H9 (cell line): ENCODE measurements at regions not wholly inside any gene's neighbourhood (a gene's known extent, or its start where the extent isn't known, plus 50 kb on each side); places are given as distances from the start of the nearest gene placed in this dataset.

Experiments used
- DNase-seq: peaks from one replicate; pipeline ENCODE4 v3.0.0-alpha.2; 2017
- H2AFZ ChIP-seq: one replicate; pipeline ENCODE4 v1.6.1; 2013; ENCODE audit warnings: mild to moderate bottlenecking, low read length, control low read depth, moderate library complexity
- H2AK5ac ChIP-seq: 2 replicates; pipeline ENCODE4 v1.6.1; 2013; ENCODE audit warnings: low read length, control low read depth, mixed read lengths; ENCODE audit not compliant: insufficient read length
- H2BK120ac ChIP-seq: one replicate; pipeline ENCODE4 v1.6.1; 2013; ENCODE audit warnings: low read depth, mild to moderate bottlenecking, low read length, control low read depth, inconsistent platforms; ENCODE audit not compliant: poor library complexity, severe bottlenecking
- H2BK12ac ChIP-seq: 2 replicates; pipeline ENCODE4 v1.6.1; 2013; ENCODE audit warnings: low read length, control low read depth, mixed read lengths, low read depth; ENCODE audit not compliant: insufficient read length
- H2BK15ac ChIP-seq: 2 replicates; pipeline ENCODE4 v1.6.1; 2013; ENCODE audit warnings: low read depth, low read length, control low read depth
- H2BK20ac ChIP-seq: one replicate; pipeline ENCODE4 v1.6.1; 2013; ENCODE audit warnings: low read depth, mild to moderate bottlenecking, low read length, control low read depth, inconsistent platforms; ENCODE audit not compliant: poor library complexity, severe bottlenecking
- H2BK5ac ChIP-seq: 2 replicates; pipeline ENCODE4 v1.6.1; 2013; ENCODE audit warnings: low read length, control low read depth, mixed read lengths; ENCODE audit not compliant: insufficient read length
- H3K14ac ChIP-seq: 2 replicates; pipeline ENCODE4 v1.6.1; 2013; ENCODE audit warnings: low read length, control low read depth; ENCODE audit not compliant: insufficient read depth
- H3K18ac ChIP-seq: 2 replicates; pipeline ENCODE4 v1.6.1; 2013; ENCODE audit warnings: low read depth, mild to moderate bottlenecking, mixed read lengths, low read length, control low read depth; ENCODE audit not compliant: insufficient read length
- H3K23ac ChIP-seq: 2 replicates; pipeline ENCODE4 v1.6.1; 2013; ENCODE audit warnings: low read length, control low read depth, mixed read lengths, low read depth; ENCODE audit not compliant: insufficient read length
- H3K23me2 ChIP-seq: 2 replicates; pipeline ENCODE4 v1.6.1; 2013; ENCODE audit warnings: low read depth, mild to moderate bottlenecking, mixed read lengths, low read length, control low read depth; ENCODE audit not compliant: insufficient read length, poor library complexity, severe bottlenecking
- H3K27ac ChIP-seq: 2 replicates; pipeline ENCODE4 v1.5.1; 2013; ENCODE audit warnings: low read length, control low read depth, mixed read lengths, low read depth; ENCODE audit not compliant: insufficient read length
- H3K27me3 ChIP-seq: 2 replicates; pipeline ENCODE4 v1.6.1; 2013; ENCODE audit warnings: low read length, control low read depth, inconsistent platforms; ENCODE audit not compliant: insufficient read depth
- H3K4ac ChIP-seq: 2 replicates; pipeline ENCODE4 v1.6.1; 2013; ENCODE audit warnings: low read depth, mild to moderate bottlenecking, control low read depth, inconsistent platforms, low read length, moderate library complexity
- H3K4me1 ChIP-seq: 2 replicates; pipeline ENCODE4 v1.6.1; 2013; ENCODE audit warnings: low read length, control low read depth, inconsistent platforms; ENCODE audit not compliant: insufficient read depth
- H3K4me2 ChIP-seq: 2 replicates; pipeline ENCODE4 v1.6.1; 2013; ENCODE audit warnings: low read length, control low read depth, mixed read lengths; ENCODE audit not compliant: insufficient read length, insufficient read depth
- H3K56ac ChIP-seq: 2 replicates; pipeline ENCODE4 v1.6.1; 2013; ENCODE audit warnings: low read depth, mild to moderate bottlenecking, mixed read lengths, low read length, control low read depth; ENCODE audit not compliant: insufficient read length
- H3K79me1 ChIP-seq: 2 replicates; pipeline ENCODE4 v1.6.1; 2013; ENCODE audit warnings: low read depth, mild to moderate bottlenecking, moderate library complexity, low read length, control low read depth, inconsistent platforms; ENCODE audit not compliant: insufficient read depth, poor library complexity, severe bottlenecking
- H3K79me2 ChIP-seq: 2 replicates; pipeline ENCODE4 v1.6.1; 2013; ENCODE audit warnings: low read length, control low read depth, inconsistent platforms; ENCODE audit not compliant: insufficient read depth
- H3K9ac ChIP-seq: 2 replicates; pipeline ENCODE4 v1.6.1; 2013; ENCODE audit warnings: low read length, control low read depth, mixed read lengths; ENCODE audit not compliant: insufficient read length; ENCODE audit errors: extremely low read depth
- H3K9me3 ChIP-seq: one replicate; pipeline ENCODE4 v1.6.1; 2013; ENCODE audit warnings: low read depth, low read length, inconsistent platforms; ENCODE audit not compliant: control insufficient read depth
- H3T11ph ChIP-seq: one replicate; pipeline ENCODE4 v1.6.1; 2013; ENCODE audit warnings: mild to moderate bottlenecking, low read length, control low read depth, inconsistent platforms
- H4K20me1 ChIP-seq: one replicate; pipeline ENCODE4 v1.6.1; 2013; ENCODE audit not compliant: control insufficient read depth, insufficient read length, insufficient read depth
- H4K5ac ChIP-seq: 2 replicates; pipeline ENCODE4 v1.6.1; 2013; ENCODE audit warnings: low read depth, mild to moderate bottlenecking, mixed read lengths, low read length, control low read depth; ENCODE audit not compliant: insufficient read length
- H4K8ac ChIP-seq: replicated peaks from 2 replicates; pipeline ENCODE4 v1.6.1; 2013; ENCODE audit warnings: low read length, control low read depth, mixed read lengths, low read depth; ENCODE audit not compliant: insufficient read length
- H4K91ac ChIP-seq: 2 replicates; pipeline ENCODE4 v1.6.1; 2013; ENCODE audit warnings: low read depth, mild to moderate bottlenecking, moderate library complexity, mixed read lengths, low read length, control low read depth; ENCODE audit not compliant: insufficient read length
- H3K27ac Mint-ChIP-seq, 3 experiments: 2 replicates in 2 of 3; 3 replicates in 1 of 3; pipeline ENCODE4 v1.8.0; 2020 to 2021; ENCODE audit warnings: mixed read lengths in 3 of 3, mild to moderate bottlenecking in 1 of 3, moderate library complexity in 1 of 3
- H3K27me3 Mint-ChIP-seq: 2 replicates; pipeline ENCODE4 v1.8.0; 2021; ENCODE audit warnings: low read depth, mild to moderate bottlenecking, moderate library complexity, mixed read lengths
- H3K36me3 Mint-ChIP-seq, 3 experiments: 2 replicates in 2 of 3; 3 replicates in 1 of 3; pipeline ENCODE4 v1.8.0; 2020 to 2021; ENCODE audit warnings: low read depth in 3 of 3, mixed read lengths in 3 of 3; ENCODE audit not compliant: insufficient read depth in 1 of 3
- H3K4me1 Mint-ChIP-seq, 2 experiments: 2 replicates each; pipeline ENCODE4 v1.8.0; 2020; ENCODE audit warnings: mixed read lengths in 2 of 2
- H3K4me3 Mint-ChIP-seq, 2 experiments: 2 replicates in 1 of 2; 3 replicates in 1 of 2; pipeline ENCODE4 v1.8.0; 2020 to 2021; ENCODE audit warnings: mild to moderate bottlenecking in 2 of 2, mixed read lengths in 2 of 2, moderate library complexity in 1 of 2
- H3K9me3 Mint-ChIP-seq, 2 experiments: 2 replicates in 1 of 2; 3 replicates in 1 of 2; pipeline ENCODE4 v1.8.0; 2020; ENCODE audit warnings: mild to moderate bottlenecking in 2 of 2, mixed read lengths in 2 of 2, moderate library complexity in 1 of 2
- CTCF ChIP-seq: fragments of 200-600 bp; sonication (generic); conservative IDR thresholded peaks from 3 replicates; pipeline ENCODE4 v1.8.0; 2021; ENCODE audit warnings: antibody characterized with exemption, mild to moderate bottlenecking
- WGBS: extraction: QIAGEN DNeasy Blood & Tissue Kit; methylation state at CpG from one replicate; pipeline ENCODE4 v1.1.7; 2013; ENCODE audit warnings: missing lambda C conversion rate, low lambda C conversion rate, mixed read lengths; ENCODE audit not compliant: insufficient read length; ENCODE audit errors: extremely low coverage; 5-methylcytosine and 5-hydroxymethylcytosine counted together

- Histone ChIP-seq H2BK15ac (no peak overlapping the region), H3K23ac (no peak overlapping the region), H3K9ac (no peak overlapping the region), H4K20me1 (no peaks in the 10 kb centered on the region), H3K4ac (no peak overlapping the region), H3K4me1 (no peaks in the 10 kb centered on the region; the same call in 1 of the 2 replicates), H2AK5ac (no peak overlapping the region), H2BK120ac (no peak overlapping the region), H3K23me2 (no peaks in the 10 kb centered on the region), H3K14ac (no peak overlapping the region), H3K79me2 (no peaks in the 10 kb centered on the region), H2AFZ (no peak overlapping the region), H3T11ph (no peak overlapping the region), H2BK12ac (no peak overlapping the region), H4K91ac (no peak overlapping the region), H3K4me2 (no peak overlapping the region), H3K27me3 (no peaks in the 10 kb centered on the region), H3K27ac (no peak overlapping the region), H3K56ac (no peak overlapping the region), H4K5ac (no peak overlapping the region), H3K79me1 (no peaks in the 10 kb centered on the region), H4K8ac (no peak overlapping the region), H2BK5ac (no peak overlapping the region), H2BK20ac (no peak overlapping the region), H3K9me3 (no peaks in the 10 kb centered on the region), H3K18ac (no peak overlapping the region)
- Mint-ChIP-seq H3K4me1 (peaks cover 0 to 3% of the 10 kb centered on the region in 2 experiments; a peak in 1 of 4 replicates), H3K4me3 (no peak overlapping the region), H3K27me3 (peaks cover 4% of the 10 kb centered on the region), H3K36me3 (no peaks in the 10 kb centered on the region), H3K27ac (no peak overlapping the region), H3K9me3 (no peaks in the 10 kb centered on the region)
- DNase-seq = no peak
- WGBS = no CpG with 5 or more reads among the region's 6 CpGs
- TF ChIP-seq CTCF = no peak
Observed at GRCh38 chr9:86703346-86703745, 244.0 kb downstream of the GAS1 start.
